GM19397 (cell line): ENCODE measurements at regions not wholly inside any gene's neighbourhood (a gene's known extent, or its start where the extent isn't known, plus 50 kb on each side); places are given as distances from the start of the nearest gene placed in this dataset.

Experiments
- ATAC-seq: cut with Tn5 transposase; IDR thresholded peaks from one replicate; pipeline ENCODE4 v1.9.1; 2021; ENCODE audit warnings: mild to moderate bottlenecking, moderate library complexity; ENCODE audit not compliant: unreplicated experiment

- no peak for ATAC-seq
These were observed 108.5 kb upstream of the NHSL1 start for GRCh38 chr6:138607478-138608433.

GRCh38 chr6:138608896-138609295, 109.6 kb upstream of the NHSL1 start:
- ATAC-seq, result no peak

DNA sequence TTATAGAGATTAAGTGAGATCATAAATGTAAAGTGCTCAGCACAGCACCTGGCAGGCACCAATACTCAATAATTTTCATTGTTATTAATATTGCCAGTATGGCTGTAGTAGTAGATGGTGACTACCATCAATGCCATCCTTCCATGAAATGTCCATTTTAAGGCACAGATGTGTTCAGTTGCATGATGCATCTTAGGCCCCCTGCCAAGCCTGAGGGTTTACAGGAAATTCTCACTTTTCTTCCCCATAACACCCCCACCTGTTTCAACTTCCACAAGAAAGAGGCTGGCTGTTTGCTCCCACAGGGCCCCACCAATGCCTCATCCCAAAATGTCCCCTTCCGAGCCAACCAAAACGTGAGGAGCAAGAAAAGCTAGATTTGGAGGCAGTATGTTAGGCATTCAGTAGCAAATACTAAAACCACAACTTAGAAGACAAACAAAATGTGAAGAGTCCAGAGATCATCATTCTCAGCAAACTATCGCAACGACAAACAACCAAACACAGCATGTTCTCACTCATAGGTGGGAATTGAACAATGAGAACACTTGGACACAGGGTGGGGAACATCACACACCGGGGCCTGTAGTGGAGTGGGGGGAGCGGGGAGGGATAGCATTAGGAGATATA, 110.6 kb upstream of the NHSL1 start:
- ATAC-seq, result no peak

DNA sequence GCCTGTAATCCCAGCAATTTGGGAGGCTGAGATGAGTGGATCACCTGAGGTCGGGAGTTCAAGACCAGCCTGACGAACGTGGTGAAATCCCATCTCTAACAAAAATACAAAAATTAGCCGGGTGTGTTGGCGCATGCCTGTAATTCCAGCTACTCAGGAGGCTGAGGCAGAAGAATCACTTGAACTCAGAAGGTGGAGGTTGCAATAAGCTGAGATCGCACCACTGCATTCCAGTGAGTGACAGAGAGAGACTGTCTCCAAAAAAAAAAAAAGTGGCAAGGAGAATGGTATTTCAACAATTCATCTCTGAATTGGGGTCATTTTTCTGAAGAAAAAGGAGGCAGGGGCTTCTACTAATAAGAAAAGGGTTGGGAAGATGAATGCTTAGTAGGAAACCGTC, 111.5 kb upstream of the NHSL1 start:
- no peak for ATAC-seq

DNA sequence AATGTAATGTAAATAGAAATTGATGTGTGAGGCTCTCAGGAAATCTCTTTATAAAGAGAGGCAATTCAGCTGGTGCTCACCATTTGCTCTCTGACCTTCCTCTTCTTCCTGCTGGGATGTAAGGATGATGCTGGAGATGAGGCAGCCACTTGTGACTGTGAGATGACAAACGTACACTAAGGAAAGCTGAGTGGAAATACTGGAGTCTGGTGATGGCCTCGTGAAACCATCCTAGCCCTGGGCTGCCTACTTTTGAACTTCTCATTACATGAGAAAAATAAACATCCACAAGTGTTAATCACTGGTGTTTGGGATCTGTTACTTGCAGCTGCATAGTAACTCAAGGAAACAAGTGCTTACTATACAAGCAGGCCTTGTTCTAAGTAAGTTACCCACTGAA, 114.9 kb upstream of the NHSL1 start:
- no peak for ATAC-seq

GRCh38 chr6:138618168-138618567, 118.9 kb upstream of the NHSL1 start:
- no peak for ATAC-seq

DNA sequence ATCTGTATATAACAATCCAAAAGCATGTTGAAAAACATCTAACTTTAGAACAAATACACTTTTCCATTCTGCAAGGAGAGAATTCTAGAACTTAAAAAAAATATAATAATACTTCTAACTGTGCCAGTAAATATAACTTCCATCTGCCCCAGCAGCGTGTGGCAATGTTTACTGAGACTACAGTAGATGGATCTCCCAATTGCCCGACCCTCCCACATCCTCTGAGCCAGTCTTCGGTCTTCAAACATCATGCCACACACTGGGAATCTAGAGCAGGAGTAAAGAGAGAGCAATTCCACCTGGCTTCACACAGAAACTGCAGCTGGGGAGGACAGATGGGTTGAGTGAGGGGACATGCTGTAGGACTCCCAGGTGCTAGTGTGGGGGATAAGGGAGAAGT, 121.3 kb upstream of the NHSL1 start:
- no peak for ATAC-seq

GRCh38 chr6:138622967-138623366, 123.7 kb upstream of the NHSL1 start:
- ATAC-seq, result no peak

- no peak for ATAC-seq
These were observed 132.3 kb upstream of the NHSL1 start for GRCh38 chr6:138631566-138631965.

DNA sequence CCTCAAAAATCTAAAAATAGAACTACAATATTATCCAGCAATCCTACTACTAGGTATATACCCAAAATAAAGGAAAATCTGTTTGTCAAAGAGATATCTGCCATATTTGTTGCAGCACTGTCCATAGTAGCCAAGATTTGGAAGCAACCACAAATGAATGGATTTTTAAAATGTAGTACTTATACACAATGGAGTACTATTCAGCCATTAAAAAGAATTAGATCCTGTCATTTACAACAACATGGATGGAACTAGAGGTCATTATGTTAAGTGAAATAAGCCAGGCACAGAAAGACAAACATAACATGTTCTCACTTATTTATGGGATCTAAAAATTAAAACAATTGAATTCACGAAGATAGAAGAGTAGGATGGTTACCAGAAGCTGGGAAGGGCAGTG, 135.7 kb upstream of the CCDC28A start:
- no peak for ATAC-seq

GRCh38 chr6:138638604-138639003, 135.0 kb upstream of the CCDC28A start:
- ATAC-seq, result no peak

GRCh38 chr6:138640028-138640427, 133.5 kb upstream of the CCDC28A start:
- no peak for ATAC-seq

GRCh38 chr6:138643210-138643609, 130.4 kb upstream of the CCDC28A start:
- ATAC-seq, result no peak

DNA sequence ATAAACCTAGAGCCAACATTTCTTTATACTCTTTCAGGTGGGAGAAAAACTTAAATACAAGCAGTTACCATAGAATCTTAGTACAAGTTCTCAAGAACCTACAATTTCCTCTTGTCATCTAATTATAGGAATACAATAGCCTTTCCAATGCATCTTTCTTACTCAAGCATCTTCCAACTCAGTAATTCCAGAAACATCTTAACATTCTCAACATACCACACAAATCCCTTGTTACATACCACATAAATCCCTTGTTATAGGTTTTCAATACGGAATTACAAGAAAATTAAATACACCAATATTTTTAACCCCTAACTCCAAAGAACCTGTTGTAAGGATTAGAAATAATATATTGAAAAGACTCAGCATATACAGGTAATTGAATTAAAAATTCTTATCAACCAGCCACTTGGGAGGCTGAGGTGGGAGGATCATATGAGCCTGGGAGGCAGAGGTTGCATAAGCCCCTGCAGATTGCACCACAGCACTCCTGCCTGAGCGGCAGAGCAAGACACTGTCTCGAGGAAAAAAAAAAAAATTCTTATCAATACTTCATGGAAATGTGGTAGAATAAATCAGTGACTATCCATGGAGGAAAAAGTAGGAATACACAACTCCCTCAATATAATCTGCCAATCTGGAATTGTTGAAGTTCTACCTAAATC, 127.5 kb upstream of the CCDC28A start:
- ATAC-seq, result no peak

GRCh38 chr6:138647006-138647405, 126.6 kb upstream of the CCDC28A start:
- no peak for ATAC-seq

DNA sequence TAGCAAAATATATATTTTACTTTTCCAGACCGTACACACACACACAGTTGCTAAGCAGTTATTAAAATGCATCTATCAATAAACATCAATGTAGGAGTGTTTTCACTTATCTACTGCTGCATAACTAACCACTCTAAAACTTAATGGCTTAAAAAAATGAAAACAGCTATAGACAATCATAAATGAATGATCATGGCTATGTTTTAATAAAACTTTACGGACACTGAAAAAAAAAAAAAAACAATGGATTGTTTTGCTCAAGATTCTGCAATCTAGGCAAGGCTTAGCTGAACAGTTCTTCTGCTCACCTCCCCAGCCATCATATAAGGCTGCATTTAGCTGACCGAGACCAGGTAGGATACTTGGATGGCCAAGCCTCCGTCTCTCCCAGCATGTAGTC, 125.4 kb upstream of the CCDC28A start:
- ATAC-seq, result no peak

GRCh38 chr6:138651491-138651890, 122.1 kb upstream of the CCDC28A start:
- ATAC-seq, result no peak

- no peak for ATAC-seq
These were observed 120.7 kb upstream of the CCDC28A start for GRCh38 chr6:138652824-138653223.

GRCh38 chr6:138653435-138653834, 120.1 kb upstream of the CCDC28A start:
- no peak for ATAC-seq

- peak; percentile 77 for ATAC-seq
These were observed 118.6 kb upstream of the CCDC28A start for GRCh38 chr6:138654715-138655634.

DNA sequence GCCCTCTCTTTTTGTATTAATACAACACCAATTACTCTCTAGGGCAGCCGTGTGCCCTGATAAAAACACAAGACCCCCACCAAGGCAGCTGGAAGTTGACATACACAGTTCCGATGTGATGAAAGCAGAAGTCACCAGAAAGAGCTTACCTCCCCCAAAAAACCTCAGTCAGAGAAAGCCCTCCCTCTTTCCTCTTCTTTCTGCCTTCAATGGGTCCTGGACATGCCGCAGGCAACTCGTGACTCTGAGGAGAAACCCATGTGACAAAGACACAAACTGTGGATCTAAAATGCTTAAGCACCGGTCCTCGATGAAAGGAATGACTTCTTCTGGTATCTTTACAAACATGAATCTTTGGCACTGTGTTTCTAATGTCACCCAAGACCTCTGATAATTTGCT, 117.7 kb upstream of the CCDC28A start:
- ATAC-seq, result no peak
